Right hindlimb (tissue), 1 donor: ENCODE measurements at regions not wholly inside any gene's neighbourhood (a gene's known extent, or its start where the extent isn't known, plus 50 kb on each side); places are given as distances from the start of the nearest gene placed in this dataset.
A peak's percentile ranks its signal among the peaks of the same experiment; 100 is the strongest.
"Not testable (repeated sequence)": the region's sequence is repeated elsewhere in the genome, so short reads cannot be mapped to it uniquely, and the experiment has no call there.

Source experiments
- DNase-seq: peaks from one replicate; pipeline ENCODE4 v3.0.0-alpha.2; 2018

DNA sequence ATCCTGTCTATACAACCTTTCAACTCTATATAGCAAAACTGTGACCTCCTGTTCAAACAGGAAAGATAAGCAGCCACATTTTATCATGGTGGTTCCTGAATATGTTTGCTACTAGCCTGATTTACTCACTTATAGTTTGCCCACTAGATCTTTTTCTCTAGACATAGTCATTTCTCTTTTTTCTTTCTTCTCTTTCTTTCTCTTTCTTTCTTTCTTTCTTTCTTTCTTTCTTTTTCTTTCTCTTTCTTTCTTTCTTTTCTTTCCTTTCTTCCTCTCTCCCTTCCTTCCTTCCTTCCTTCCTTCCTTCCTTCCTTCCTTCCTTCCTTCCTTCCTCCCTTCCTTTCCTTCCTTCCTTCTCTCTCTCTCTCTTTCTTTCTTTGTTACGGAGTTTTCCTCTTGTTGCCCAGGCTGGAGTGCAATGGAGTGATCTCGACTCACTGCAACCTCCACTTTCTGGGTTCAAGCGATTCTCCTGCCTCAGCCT lies 142.0 kb upstream of the TBL1XR1 start:
- not testable (repeated sequence) for DNase-seq

- peak; percentile 54 for DNase-seq
These were observed 143.1 kb upstream of the TBL1XR1 start for GRCh38 chr3:177340243-177340830.

DNA sequence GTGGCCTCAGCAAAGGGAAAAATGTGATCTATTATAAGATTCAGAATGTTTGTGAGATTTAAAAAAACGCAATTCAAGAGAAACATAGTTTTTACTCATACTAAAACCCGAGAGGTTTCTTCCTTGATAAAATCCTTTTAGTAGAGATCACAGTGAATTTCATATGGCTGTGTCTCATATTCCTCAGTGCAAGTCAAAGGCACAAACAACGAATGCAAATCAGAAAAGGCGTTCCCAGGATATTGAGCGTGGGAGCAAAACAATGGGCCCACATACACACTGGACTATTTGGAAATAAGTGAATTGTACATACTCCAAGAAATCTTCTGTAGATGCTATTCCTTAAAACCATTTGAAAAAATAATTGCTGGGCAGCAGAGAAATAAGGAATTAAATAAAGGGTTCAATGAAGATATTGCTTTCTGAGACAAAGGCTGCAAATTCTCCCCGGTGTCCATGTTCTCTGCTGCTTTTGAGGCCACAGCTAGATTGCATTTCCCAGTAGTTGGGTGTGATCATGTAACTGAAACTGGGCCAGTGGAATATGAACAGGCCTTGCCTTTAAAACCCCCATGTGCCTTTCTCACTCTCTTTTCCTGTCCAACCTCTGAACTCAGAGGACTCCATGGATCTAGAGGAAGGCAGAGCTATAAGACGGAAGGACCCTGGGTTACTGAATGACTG lies 144.6 kb upstream of the TBL1XR1 start:
- DNase-seq, result no peak

- DNase-seq, result no peak
These were observed 145.9 kb upstream of the TBL1XR1 start for GRCh38 chr3:177343122-177343625.

DNA sequence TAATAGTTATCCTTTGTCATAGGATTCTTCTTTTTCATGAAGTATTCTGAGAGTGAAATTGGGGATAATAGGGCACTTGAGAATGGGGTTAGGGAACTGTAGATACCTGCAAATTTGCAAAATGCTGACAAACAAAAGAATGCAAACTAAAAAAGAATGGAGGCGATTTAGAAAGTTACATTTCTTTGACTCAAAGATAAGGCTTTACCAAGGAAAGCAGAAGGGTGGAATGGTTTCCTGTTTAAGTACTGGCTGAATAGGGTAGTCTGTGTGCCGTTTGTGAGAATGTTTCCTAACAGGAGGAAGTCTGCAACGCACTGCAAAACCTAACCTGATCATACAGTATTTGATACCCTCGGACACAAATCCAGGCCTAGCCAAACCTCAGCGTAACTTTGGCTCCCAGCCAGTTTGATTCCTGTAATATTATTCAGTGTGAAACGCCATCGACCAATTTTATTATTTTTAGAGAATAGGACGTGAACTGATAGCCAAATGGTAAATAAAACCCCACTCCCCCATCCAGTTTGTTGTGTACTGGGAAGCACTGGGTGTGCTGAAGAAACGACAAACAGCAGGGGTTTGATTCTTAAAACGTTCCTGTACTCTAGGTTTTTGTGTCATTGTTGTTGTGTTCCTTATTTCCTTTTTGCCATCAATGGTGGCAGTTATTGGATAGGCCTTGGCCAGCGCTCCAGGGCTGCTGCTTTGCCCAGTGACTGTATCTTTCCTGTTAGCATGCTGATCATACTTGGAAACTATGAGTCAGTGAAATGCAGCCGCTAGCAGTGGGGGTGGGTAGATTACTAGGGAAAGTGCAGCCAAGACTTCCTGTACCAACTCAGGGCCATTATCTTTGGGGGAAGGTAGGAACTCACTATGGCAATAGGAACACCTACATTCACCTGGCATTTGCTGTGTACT lies 148.0 kb upstream of the TBL1XR1 start:
- DNase-seq, result peak; percentile 89

- no peak for DNase-seq
These were observed 148.8 kb upstream of the TBL1XR1 start for GRCh38 chr3:177345973-177346503.

GRCh38 chr3:177346878-177347277 lies 149.6 kb upstream of the TBL1XR1 start:
- no peak for DNase-seq

GRCh38 chr3:177347611-177348010 lies 150.3 kb upstream of the TBL1XR1 start:
- DNase-seq, result no peak

- no peak for DNase-seq
These were observed 151.7 kb upstream of the TBL1XR1 start for GRCh38 chr3:177348974-177349373.

DNA sequence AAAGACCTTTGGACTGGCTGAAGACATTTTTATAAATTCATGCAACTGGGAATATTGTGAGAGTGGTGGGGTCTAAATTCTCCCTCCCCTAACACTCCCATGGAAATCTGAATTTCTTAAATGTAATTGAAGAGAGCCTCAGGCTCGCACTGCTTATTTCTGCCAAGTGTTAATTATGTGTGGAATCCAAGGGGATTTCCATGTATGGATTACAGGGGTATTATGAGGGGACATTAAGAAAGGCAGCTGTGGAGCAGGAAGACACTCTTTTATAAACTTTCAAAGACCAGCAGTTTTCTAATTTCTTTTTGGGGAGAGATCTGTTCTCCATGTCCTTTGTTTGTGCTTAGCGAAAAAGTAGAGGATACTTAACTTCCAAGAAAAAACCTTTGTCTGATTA lies 152.1 kb upstream of the TBL1XR1 start:
- no peak for DNase-seq

DNA sequence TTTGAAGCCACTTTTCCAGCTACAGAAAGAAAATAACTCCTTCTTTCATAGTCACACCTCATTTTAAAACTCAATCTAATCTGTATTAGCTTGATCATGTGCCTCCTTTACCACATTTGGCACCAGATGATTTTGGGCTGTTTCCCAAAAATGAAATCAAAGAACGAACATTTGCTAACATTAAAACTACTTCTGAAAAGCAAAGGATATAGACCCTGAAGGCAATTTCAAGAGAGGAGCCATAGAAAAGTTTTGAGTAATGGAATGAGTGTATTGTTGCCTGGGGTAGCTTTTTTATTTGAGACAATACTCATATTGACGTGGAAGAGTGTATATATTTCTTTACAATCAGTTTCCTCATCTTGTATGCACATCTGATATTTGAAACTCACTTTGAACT lies 152.8 kb upstream of the TBL1XR1 start:
- DNase-seq, result no peak

DNA sequence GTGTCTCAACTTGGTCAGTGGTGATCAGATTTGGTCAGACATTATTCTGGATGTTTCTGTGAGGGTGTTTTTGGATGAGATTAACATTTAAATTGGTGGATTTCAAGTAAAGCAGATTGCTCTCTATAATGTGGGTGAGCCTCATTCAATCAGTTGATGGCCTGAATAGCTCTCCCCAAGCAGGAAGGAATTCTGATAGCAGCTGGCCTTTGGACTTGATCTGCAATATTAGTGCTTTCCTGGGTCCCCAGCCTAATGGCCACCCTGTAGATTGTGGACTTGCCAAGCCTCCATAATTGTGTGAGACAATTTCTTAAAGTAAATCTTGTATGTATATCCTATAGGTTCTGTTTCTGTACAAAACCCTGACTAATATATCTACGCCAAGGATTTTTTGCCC lies 153.9 kb upstream of the TBL1XR1 start:
- no peak for DNase-seq

DNA sequence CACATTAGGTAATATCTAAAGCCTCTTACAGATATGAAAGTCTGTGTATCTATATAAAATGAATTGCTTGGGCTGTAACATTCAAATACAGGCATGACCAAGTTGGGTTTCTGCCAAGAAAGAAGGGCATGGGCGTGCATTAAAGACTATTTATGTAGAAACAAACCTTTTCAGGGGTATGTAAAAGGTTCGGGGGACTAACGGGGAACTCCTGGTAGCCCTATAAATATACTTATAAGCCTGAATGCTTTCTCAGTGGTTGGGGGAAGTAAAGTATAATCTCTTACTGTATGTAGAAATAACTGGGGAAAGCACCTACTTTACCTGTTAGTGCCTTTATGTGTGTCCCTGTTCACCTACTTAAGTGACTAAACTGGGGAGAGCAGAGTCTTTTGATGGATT lies 154.5 kb upstream of the TBL1XR1 start:
- no peak for DNase-seq

GRCh38 chr3:177352424-177352823 lies 155.1 kb upstream of the TBL1XR1 start:
- DNase-seq, result no peak

GRCh38 chr3:177353140-177353539 lies 155.9 kb upstream of the TBL1XR1 start:
- DNase-seq, result no peak

DNA sequence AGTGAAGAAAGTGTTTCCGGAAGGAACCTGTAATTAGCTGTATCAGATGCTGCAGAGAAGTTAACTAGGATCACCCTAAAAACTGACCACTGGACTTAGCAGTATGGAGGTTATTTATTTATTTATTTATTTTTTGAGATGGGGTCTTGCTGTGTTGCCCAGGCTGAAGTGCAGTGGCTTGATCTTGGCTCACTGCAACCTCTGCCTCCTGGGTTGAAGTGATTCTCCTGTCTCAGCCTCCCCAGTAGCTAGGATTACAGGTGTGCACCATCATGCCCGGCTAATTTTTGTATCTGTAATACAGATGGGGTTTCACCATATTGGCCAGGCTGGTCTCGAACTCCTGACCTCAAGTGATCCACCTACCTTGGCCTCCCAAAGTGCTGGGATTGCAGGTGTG lies 156.6 kb upstream of the TBL1XR1 start:
- DNase-seq, result not testable (repeated sequence)

GRCh38 chr3:177354466-177354865 lies 157.2 kb upstream of the TBL1XR1 start:
- no peak for DNase-seq

DNA sequence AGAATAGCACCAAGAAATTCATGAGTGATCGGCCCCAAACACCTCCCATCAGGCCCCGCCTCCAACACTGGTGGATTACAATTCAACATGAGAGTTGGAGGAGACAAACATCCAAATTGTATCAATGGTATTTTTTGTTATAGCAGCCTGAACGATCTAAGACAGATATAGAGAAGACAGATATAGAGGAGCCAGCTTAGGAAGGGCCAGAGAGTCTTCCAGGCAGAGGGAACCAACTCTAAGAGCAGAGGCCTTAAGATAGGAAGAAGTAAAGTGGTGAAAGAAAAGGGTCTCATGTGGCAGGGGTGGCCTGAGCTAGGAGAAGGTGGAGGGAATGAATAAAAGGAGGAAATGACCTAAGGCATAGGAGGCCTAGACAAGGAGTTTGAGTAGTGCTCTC lies 158.8 kb upstream of the TBL1XR1 start:
- no peak for DNase-seq

- no peak for DNase-seq
These were observed 159.7 kb upstream of the TBL1XR1 start for GRCh38 chr3:177356952-177357351.

- peak; percentile 44 for DNase-seq
These were observed 160.2 kb upstream of the TBL1XR1 start for GRCh38 chr3:177357352-177358090.

DNA sequence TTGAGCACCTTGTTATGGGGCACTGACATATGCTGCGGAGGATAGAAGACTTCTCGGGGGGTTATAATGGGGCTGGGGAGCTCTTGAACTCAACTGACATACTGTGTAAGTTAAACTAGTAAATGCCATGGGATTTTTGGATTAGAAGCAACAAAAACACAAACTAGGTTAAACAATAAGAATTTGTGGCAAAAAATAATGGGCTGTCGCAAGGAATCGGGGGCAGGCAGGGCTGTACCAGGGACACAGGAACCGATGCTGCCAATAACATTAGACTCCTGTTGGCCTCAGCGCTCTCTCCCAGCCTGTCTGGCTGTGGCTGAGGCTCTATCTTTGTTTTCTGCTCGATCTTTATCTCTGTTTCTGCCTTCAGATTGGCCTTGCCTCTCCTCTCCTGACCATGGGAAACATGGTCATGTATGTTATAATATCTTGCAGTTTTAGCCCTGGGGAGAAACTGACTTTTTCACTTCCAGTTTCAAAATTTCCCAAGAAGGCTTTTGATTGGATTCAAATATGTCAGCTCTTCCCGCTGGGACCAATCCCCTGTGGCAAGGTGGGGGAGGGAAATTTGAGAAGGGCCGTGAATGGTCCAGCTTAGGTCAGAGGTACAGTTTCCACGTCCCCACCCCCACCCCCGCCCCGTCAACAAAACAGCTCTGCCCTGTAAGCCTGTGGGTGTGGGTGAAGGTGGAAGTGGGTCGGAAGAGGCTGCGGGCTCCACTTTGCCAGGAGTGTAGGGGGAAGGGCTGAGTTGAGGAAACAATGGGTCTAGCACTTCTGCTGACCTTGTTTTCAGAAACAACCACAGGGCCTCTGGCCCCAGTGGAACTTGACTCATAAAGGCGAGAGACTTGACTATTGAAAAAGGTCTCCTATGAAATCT lies 161.1 kb upstream of the TBL1XR1 start:
- peak; percentile 77 for DNase-seq
